ENCODE measurements at regions not wholly inside any gene's neighbourhood (a gene's known extent, or its start where the extent isn't known, plus 50 kb on each side); places are given as distances from the start of the nearest gene placed in this dataset.
A peak's percentile ranks its signal among the peaks of the same experiment; 100 is the strongest.

GRCh38 chr5:116360008-116360853, 214.4 kb downstream of the SEMA6A start:
- 0 out of 2 replicates have a peak, but pooled peaks cover 2% of the 10 kb centered on the region for H3F3A ChIP-seq (replicated peaks; ENCODE audit: low read depth)
- ATAC-seq, result no peak
- H3K4me3 Mint-ChIP-seq, result no peak overlapping the region
- no peaks in the 10 kb centered on the region for H3K36me3 ChIP-seq (ENCODE audit: insufficient read depth)
- H3K27me3 ChIP-seq (ENCODE audit: insufficient read depth), result 0 out of 2 replicates have a peak, but pooled peaks cover 7% of the 10 kb centered on the region
- no peaks in the 10 kb centered on the region for H3K4me1 ChIP-seq (ENCODE audit: insufficient read depth)
- TF ChIP-seq CTCF (conservative IDR thresholded peaks at IDR 0.05; ENCODE audit: low read depth in 2 of 2) (no peak), ETS1 (IDR thresholded peaks at IDR 0.05) (no peak), ZNF462 (CRISPR knock-in tag; IDR thresholded peaks at IDR 0.05) (no peak), CREB1 (CRISPR knock-in tag; IDR thresholded peaks at IDR 0.05; ENCODE audit: low read depth) (no peak), ZNF114 (CRISPR knock-in tag; IDR thresholded peaks at IDR 0.05) (no peak)
- no peaks in the 10 kb centered on the region; the same call in none of the 3 replicates for H3K36me3 Mint-ChIP-seq (ENCODE audit: low read depth)
- H3K4me2 ChIP-seq, result peak overlapping the region; percentile 82; the same call in 1 of the 2 replicates
- H3K27me3 Mint-ChIP-seq (ENCODE audit: insufficient read depth, low read depth, poor library complexity), result peaks cover 12% of the 10 kb centered on the region
- no peaks in the 10 kb centered on the region; the same call in 2 of the 3 replicates for H3K9me3 Mint-ChIP-seq
- H3K79me2 ChIP-seq (replicated peaks; ENCODE audit: insufficient read depth), result no peaks in the 10 kb centered on the region
- no peak overlapping the region for H3K27ac ChIP-seq (ENCODE audit: low read depth)
- H3K27ac Mint-ChIP-seq, result no peak overlapping the region
- H4K20me1 ChIP-seq (replicated peaks; ENCODE audit: insufficient read depth), result no peaks in the 10 kb centered on the region
- H2AFZ ChIP-seq, result no peak overlapping the region; the same call in 1 of the 2 replicates
- peaks cover 5% of the 10 kb centered on the region; the same call in 1 of the 3 replicates for H3K4me1 Mint-ChIP-seq
- no peak overlapping the region for H3K4me3 ChIP-seq
- no peaks in the 10 kb centered on the region for H3K9me2 ChIP-seq (ENCODE audit: insufficient read depth)
- no peak for DNase-seq (ENCODE audit: low spot score)

All from GM23338 (cell line).